Small intestine (tissue), 7 donors: ENCODE measurements at regions not wholly inside any gene's neighbourhood (a gene's known extent, or its start where the extent isn't known, plus 50 kb on each side); places are given as distances from the start of the nearest gene placed in this dataset.

Source experiments
- DNase-seq, 2 donors: peaks; one replicate each; pipeline versions ENCODE4 v3.0.0 to v3.0.0-alpha.2; 2013
- FAIRE-seq: peaks from 2 replicates; lab custom pipeline; 2012; peaks lifted over from hg19 to GRCh38; lab: Jason Lieb, UNC
- H3K27ac ChIP-seq, 3 donors: one replicate each; pipeline ENCODE4 v1.5.1; 2013; ENCODE audit warnings: low read length in 2 of 3, mild to moderate bottlenecking in 2 of 3, control low read depth in 1 of 3, inconsistent platforms in 1 of 3, low read depth in 1 of 3, moderate library complexity in 1 of 3
- H3K27me3 ChIP-seq, 3 donors: one replicate each; pipeline ENCODE4 v1.6.1; 2013; ENCODE audit warnings: low read length in 3 of 3, inconsistent platforms in 1 of 3; ENCODE audit not compliant: control insufficient read depth in 3 of 3, insufficient read depth in 3 of 3
- H3K36me3 ChIP-seq, 3 donors: one replicate each; pipeline ENCODE4 v1.6.1; 2013; ENCODE audit warnings: low read length in 3 of 3, inconsistent platforms in 1 of 3, low read depth in 1 of 3, mild to moderate bottlenecking in 1 of 3, moderate library complexity in 1 of 3; ENCODE audit not compliant: control insufficient read depth in 3 of 3, insufficient read depth in 2 of 3
- H3K4me1 ChIP-seq, 3 donors: one replicate each; pipeline ENCODE4 v1.6.1; 2013; ENCODE audit warnings: low read length in 2 of 3, inconsistent platforms in 1 of 3, low read depth in 1 of 3, mild to moderate bottlenecking in 1 of 3, moderate library complexity in 1 of 3; ENCODE audit not compliant: control insufficient read depth in 3 of 3, insufficient read depth in 2 of 3
- H3K4me3 ChIP-seq, 3 donors: one replicate each; pipeline ENCODE4 v1.5.1; 2013; ENCODE audit warnings: low read length in 3 of 3, control low read depth in 1 of 3, inconsistent platforms in 1 of 3, low read depth in 1 of 3, mild to moderate bottlenecking in 1 of 3, moderate library complexity in 1 of 3
- H3K9me3 ChIP-seq, 2 donors: one replicate each; pipeline ENCODE4 v1.6.1; 2013; ENCODE audit warnings: low read depth in 1 of 2, low read length in 1 of 2; ENCODE audit not compliant: control insufficient read depth in 2 of 2, insufficient read depth in 1 of 2
- WGBS, 3 donors: extraction: QIAGEN DNeasy Blood & Tissue Kit; methylation state at CpG; one replicate each; pipeline ENCODE4 v1.1.7; 2013; 5-methylcytosine and 5-hydroxymethylcytosine counted together
- donor health status: healthy with polysubstance abuse.
- donor health status: control.
- donor health status: control.
- donor health status: Bipolar disorder and iron deficiency.
- donor health status: healthy.

DNA sequence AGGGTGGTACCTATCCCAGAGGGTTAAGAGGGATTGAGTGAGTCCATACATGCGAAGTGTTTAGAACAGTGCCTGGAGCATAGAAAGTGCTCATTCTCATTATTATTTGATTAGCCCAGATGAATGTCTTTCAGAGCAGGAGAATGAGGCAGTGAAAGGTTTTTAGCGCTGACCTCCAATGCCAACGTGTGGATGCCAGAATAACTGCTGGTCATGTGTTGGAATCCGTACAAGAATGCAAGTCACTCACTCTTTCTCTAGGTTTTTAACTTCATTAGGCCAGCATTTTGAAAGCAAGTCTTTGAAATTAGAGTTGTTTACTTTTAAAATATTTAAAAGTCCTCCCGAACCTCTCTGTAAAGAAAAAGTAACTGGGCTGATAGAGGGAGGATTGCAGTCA, 374.2 kb downstream of the EN1 start:
- WGBS, 3 donors, result 67 to 82% (median 82%) methylated on average over 5 of the region's 5 CpGs
- peaks cover 0 to 21% (median 2%) of the 10 kb centered on the region in 3 donors for H3K27me3 ChIP-seq
- DNase-seq, result no peak
- H3K4me3 ChIP-seq, result no peak overlapping the region
- H3K9me3 ChIP-seq, result no peaks in the 10 kb centered on the region
- no peak for FAIRE-seq
- H3K27ac ChIP-seq, result no peak overlapping the region
- H3K36me3 ChIP-seq, result no peaks in the 10 kb centered on the region
- peaks cover 0 to 6% (median 0%) of the 10 kb centered on the region in 3 donors for H3K4me1 ChIP-seq

DNA sequence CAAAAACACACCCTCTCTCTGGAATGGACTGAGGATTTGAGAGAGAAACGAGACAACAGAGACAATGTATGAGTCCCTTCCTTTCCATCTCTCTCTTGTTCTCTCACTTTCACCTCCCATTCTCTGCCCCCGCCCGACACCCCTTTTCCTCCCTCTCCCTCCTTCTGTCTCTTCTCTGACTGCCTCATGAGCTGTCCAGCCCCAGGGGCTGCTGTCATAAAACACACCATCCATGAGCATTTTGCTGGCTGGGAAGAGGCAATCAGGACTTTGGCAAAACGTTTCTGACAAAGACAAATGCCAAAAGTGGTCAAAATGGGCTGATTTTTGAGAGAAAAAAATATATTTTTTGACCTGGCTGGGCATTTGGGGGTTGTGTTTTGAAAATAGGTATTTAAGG, 377.2 kb downstream of the EN1 start:
- Histone ChIP-seq H3K4me3 (no peak overlapping the region), H3K4me1 (no peaks in the 10 kb centered on the region), H3K36me3 (no peaks in the 10 kb centered on the region), H3K27me3 (peaks cover 0 to 24% (median 2%) of the 10 kb centered on the region in 3 donors), H3K27ac (no peak overlapping the region), H3K9me3 (no peaks in the 10 kb centered on the region)
- DNase-seq (no peak), FAIRE-seq (no peak)
- WGBS, 3 donors, result 53 to 61% (median 58%) methylated on average over 4 of the region's 4 CpGs

DNA sequence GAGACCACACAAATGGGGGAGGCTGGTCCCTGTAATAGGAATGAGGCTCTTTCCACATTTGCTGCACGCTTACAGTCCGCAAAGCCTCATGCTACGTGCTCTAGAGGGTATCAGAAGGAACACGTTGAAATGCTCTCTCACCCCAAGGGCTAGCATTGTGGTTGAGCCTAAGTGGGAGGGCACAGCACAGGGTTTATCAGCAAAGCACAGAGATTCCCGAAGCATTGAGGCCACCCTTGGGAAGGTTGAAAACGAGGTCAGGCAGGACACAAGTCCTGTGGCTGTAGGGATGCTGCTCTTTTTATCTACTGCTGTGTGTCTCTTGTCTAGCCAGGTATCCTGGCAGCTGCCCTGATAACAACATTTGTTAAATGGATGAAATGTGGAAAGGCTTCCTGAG, 378.3 kb downstream of the EN1 start:
- no peak for DNase-seq
- no peaks in the 10 kb centered on the region for H3K4me1 ChIP-seq
- peaks cover 0 to 15% (median 0%) of the 10 kb centered on the region in 3 donors for H3K27me3 ChIP-seq
- FAIRE-seq, result no peak
- H3K9me3 ChIP-seq, result no peaks in the 10 kb centered on the region
- H3K27ac ChIP-seq, result no peak overlapping the region
- H3K36me3 ChIP-seq, result no peaks in the 10 kb centered on the region
- 51 to 62% (median 61%) methylated on average over 6 of the region's 6 CpGs for WGBS, 3 donors
- no peak overlapping the region for H3K4me3 ChIP-seq

DNA sequence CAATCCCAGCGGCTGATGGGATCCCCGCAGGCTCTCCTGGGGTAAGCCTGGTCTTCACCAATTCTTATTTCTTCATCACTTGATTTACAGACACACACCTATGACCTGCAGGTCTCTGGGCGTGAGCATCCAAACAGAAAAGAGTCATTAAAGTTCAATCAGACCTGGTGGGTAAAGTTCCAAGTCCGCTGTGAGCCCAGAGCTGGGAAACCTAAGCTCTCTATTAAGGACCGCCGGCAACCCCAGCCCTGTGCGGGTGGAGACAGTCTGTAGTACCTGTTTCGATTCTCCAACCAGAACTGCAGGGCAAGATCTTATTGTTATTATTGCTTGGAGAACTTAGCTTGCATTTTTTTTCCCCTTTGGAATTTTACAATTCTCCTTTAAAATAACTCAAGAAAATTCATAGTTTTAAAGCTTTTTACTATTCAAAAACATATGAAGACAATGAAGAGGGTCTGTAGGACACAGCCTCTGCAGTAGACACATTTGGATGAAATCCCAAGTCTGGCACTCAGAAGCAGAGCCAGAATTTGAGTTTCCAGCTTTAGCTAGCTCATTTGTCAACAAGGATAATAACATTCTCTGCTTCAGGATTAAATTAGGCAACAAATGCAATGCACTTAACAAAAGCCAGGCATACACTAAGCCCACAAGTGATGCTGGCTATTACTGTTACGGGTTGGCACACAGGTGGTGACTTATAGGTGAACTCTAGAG, 376.4 kb downstream of the INSIG2 start:
- Histone ChIP-seq H3K27me3 (peaks cover 0 to 18% (median 0%) of the 10 kb centered on the region in 3 donors), H3K36me3 (no peaks in the 10 kb centered on the region), H3K27ac (no peak overlapping the region), H3K4me1 (no peaks in the 10 kb centered on the region), H3K9me3 (no peaks in the 10 kb centered on the region), H3K4me3 (no peak overlapping the region)
- 15 to 65% (median 39%) methylated on average over 9 of the region's 9 CpGs for WGBS, 3 donors
- DNase-seq (peak in 1 of 2 donors; percentile 57), FAIRE-seq (no peak)

DNA sequence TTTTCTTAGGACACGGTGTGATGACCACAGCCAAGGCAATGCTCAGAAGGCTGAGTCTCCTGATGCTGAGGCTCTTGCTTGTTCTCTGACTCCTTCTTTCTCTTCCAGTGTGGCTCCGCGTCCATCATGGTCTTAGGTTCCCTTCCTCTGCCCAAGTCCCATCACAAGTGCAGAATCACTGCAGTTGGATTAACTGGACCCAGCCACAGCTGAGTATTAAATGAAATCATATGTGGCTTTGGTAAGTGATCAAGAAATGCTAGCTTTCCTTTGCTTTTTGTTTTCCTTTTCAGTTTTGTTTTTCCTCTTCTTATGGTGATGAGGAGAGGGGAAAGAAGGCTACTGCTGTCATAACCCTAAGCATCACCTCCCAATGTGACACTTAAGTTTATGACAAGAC, 375.8 kb downstream of the INSIG2 start:
- Histone ChIP-seq H3K27ac (no peak overlapping the region), H3K4me1 (no peaks in the 10 kb centered on the region), H3K36me3 (no peaks in the 10 kb centered on the region), H3K9me3 (no peaks in the 10 kb centered on the region), H3K4me3 (no peak overlapping the region), H3K27me3 (peaks cover 0 to 15% (median 0%) of the 10 kb centered on the region in 3 donors)
- DNase-seq (no peak), FAIRE-seq (no peak)
- WGBS, 3 donors, result 82 to 95% (median 82%) methylated on average over 3 of the region's 3 CpGs

DNA sequence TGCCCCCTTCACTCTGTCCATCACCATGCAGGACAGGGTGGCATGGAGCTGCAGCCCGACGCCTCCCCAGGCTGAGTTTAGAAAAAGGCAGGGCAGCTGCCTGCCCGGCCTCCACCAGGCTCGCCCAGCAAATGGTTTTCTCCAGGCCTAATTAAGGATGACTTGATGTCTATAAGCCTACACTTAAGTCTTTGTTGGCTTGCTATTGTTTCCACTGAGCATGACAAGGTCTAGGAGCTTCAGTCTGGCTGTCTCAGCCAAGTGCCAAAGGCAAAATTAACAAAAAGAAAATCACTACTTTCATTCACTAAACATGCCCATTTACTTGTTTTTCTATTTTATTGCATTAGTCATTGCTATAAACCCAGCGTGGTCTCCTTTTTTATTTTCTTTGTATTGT, 372.2 kb downstream of the INSIG2 start:
- Histone ChIP-seq H3K27ac (no peak overlapping the region), H3K4me1 (no peaks in the 10 kb centered on the region), H3K27me3 (peaks cover 0 to 10% (median 0%) of the 10 kb centered on the region in 3 donors), H3K36me3 (no peaks in the 10 kb centered on the region), H3K4me3 (no peak overlapping the region), H3K9me3 (no peaks in the 10 kb centered on the region)
- DNase-seq (no peak), FAIRE-seq (no peak)
- 88 to 91% (median 89%) methylated on average over 5 of the region's 5 CpGs for WGBS, 3 donors

DNA sequence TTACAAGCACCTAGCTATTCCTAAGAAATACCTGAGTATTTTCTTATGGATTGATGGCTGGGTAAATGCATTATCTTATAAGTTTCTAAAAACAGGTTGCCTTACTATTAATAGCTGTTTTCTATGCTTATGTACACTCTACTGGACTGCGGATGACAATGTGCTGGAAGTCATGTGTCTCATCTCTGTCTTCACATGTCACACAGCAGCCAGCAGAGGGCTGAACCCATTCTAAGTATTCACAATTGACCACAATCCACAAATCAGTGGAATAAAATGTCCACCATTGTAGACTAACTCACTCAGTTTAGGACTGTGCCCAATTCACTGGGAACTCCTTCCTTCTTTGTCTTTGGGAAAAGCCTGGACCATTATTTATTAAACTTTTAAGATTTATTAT, 371.2 kb downstream of the INSIG2 start:
- 85 to 94% (median 93%) methylated on average over 1 of the region's 1 CpG for WGBS, 3 donors
- FAIRE-seq, result no peak

DNA sequence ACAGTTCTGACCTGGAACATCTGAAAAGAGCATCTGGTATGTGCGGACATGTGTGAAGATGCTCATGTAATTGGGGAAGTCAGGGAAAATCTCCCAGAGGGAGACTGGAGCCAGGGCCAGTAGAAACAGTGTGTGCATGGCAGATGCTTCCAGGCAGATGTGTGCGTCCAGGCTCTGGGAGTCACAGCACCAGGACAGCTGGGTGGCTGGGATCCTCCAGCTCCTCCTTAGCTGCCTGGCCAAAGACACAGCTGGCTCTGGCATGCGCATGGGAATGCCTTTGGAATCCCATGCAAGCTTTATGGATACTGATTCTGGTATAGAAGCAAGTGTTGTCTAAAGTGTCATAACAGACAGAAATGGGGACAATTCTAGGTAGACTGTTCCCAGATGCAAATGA, 369.7 kb downstream of the INSIG2 start:
- WGBS, 3 donors, result 76 to 86% (median 79%) methylated on average over 3 of the region's 3 CpGs
- Histone ChIP-seq H3K27me3 (peaks cover 0 to 10% (median 0%) of the 10 kb centered on the region in 3 donors), H3K4me1 (no peaks in the 10 kb centered on the region), H3K4me3 (no peak overlapping the region), H3K9me3 (no peaks in the 10 kb centered on the region), H3K27ac (no peak overlapping the region), H3K36me3 (no peaks in the 10 kb centered on the region)
- FAIRE-seq, result no peak
- DNase-seq, result no peak

More for the DNA sequence above, 371.2 kb downstream of the INSIG2 start:
- no peak for DNase-seq
- H3K36me3 ChIP-seq, result no peaks in the 10 kb centered on the region
- H3K27ac ChIP-seq, result no peak overlapping the region
- no peaks in the 10 kb centered on the region for H3K9me3 ChIP-seq
- no peak overlapping the region for H3K4me3 ChIP-seq
- H3K4me1 ChIP-seq, result no peaks in the 10 kb centered on the region
- peaks cover 0 to 10% (median 0%) of the 10 kb centered on the region in 3 donors for H3K27me3 ChIP-seq

DNA sequence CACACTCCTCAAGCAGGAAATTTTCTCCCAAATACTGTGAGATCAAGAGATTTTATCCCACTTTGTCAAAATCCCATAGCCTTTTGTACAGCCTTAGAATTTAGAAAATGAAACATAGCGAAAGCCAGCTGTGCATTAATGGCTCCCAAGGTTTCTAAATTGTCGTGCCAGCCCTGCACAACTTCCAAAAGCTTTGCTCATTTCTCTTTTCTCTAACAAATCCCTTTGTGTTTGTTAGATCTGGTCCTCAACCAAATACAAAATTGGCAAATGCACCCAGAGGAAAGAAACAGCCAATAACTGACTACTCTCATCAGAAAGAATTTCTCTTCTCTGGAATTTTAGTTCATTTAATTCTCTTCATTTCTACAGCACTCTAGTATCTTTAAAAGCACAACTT, 361.1 kb downstream of the INSIG2 start:
- Histone ChIP-seq H3K4me3 (no peak overlapping the region), H3K36me3 (no peaks in the 10 kb centered on the region), H3K27me3 (peaks cover 0 to 7% (median 0%) of the 10 kb centered on the region in 3 donors), H3K27ac (no peak overlapping the region), H3K9me3 (no peaks in the 10 kb centered on the region), H3K4me1 (no peaks in the 10 kb centered on the region)
- FAIRE-seq (no peak), DNase-seq (no peak)
- WGBS, 3 donors, result 62 to 76% (median 65%) methylated on average over 2 of the region's 2 CpGs
